IPS-18a (cell line): ENCODE measurements at regions not wholly inside any gene's neighbourhood (a gene's known extent, or its start where the extent isn't known, plus 50 kb on each side); places are given as distances from the start of the nearest gene placed in this dataset.

Source experiments
- H3K27ac ChIP-seq: one replicate; pipeline ENCODE4 v1.5.1; 2013; ENCODE audit warnings: low read length
- H3K27me3 ChIP-seq: one replicate; pipeline ENCODE4 v1.6.1; 2013; ENCODE audit warnings: mild to moderate bottlenecking, low read length; ENCODE audit not compliant: control insufficient read depth, insufficient read depth
- H3K36me3 ChIP-seq: one replicate; pipeline ENCODE4 v1.6.1; 2013; ENCODE audit warnings: low read depth, low read length; ENCODE audit not compliant: control insufficient read depth
- H3K4me1 ChIP-seq: one replicate; pipeline ENCODE4 v1.6.1; 2013; ENCODE audit warnings: low read depth, low read length; ENCODE audit not compliant: control insufficient read depth
- H3K4me3 ChIP-seq: one replicate; pipeline ENCODE4 v1.5.1; 2013; ENCODE audit warnings: low read length
- H3K9ac ChIP-seq: one replicate; pipeline ENCODE4 v1.6.1; 2013; ENCODE audit warnings: mild to moderate bottlenecking, low read length, moderate library complexity
- H3K9me3 ChIP-seq: one replicate; pipeline ENCODE4 v1.6.1; 2013; ENCODE audit warnings: low read depth, low read length; ENCODE audit not compliant: control insufficient read depth

- H3K4me1 ChIP-seq: no peaks in the 10 kb centered on the region
- no peak overlapping the region for H3K27ac ChIP-seq
- H3K27me3 ChIP-seq: no peaks in the 10 kb centered on the region
- H3K4me3 ChIP-seq: no peak overlapping the region
- H3K9me3 ChIP-seq: no peaks in the 10 kb centered on the region
- no peaks in the 10 kb centered on the region for H3K36me3 ChIP-seq
- H3K9ac ChIP-seq: no peak overlapping the region
Observed at GRCh38 chr19:29292562-29292961, 79.6 kb upstream of the UQCRFS1 start.

GRCh38 chr19:29293292-29293691 lies 80.3 kb upstream of the UQCRFS1 start:
- Histone ChIP-seq H3K27me3 (no peaks in the 10 kb centered on the region), H3K36me3 (no peaks in the 10 kb centered on the region), H3K4me3 (no peak overlapping the region), H3K4me1 (no peaks in the 10 kb centered on the region), H3K9me3 (no peaks in the 10 kb centered on the region), H3K9ac (no peak overlapping the region), H3K27ac (no peak overlapping the region)

- H3K4me1 ChIP-seq: no peaks in the 10 kb centered on the region
- no peaks in the 10 kb centered on the region for H3K9me3 ChIP-seq
- H3K4me3 ChIP-seq: no peak overlapping the region
- no peaks in the 10 kb centered on the region for H3K27me3 ChIP-seq
- no peaks in the 10 kb centered on the region for H3K36me3 ChIP-seq
- no peak overlapping the region for H3K27ac ChIP-seq
- no peak overlapping the region for H3K9ac ChIP-seq
Observed at GRCh38 chr19:29293736-29294342, 80.9 kb upstream of the UQCRFS1 start.

- Histone ChIP-seq H3K36me3 (no peaks in the 10 kb centered on the region), H3K9ac (no peak overlapping the region), H3K27ac (no peak overlapping the region), H3K27me3 (no peaks in the 10 kb centered on the region), H3K4me1 (no peaks in the 10 kb centered on the region), H3K9me3 (no peaks in the 10 kb centered on the region), H3K4me3 (no peak overlapping the region)
Observed at GRCh38 chr19:29294343-29294811, 81.4 kb upstream of the UQCRFS1 start.

- no peaks in the 10 kb centered on the region for H3K36me3 ChIP-seq
- no peaks in the 10 kb centered on the region for H3K9me3 ChIP-seq
- no peaks in the 10 kb centered on the region for H3K27me3 ChIP-seq
- no peak overlapping the region for H3K9ac ChIP-seq
- no peak overlapping the region for H3K27ac ChIP-seq
- H3K4me1 ChIP-seq: no peaks in the 10 kb centered on the region
- no peak overlapping the region for H3K4me3 ChIP-seq
Observed at GRCh38 chr19:29295285-29295684, 82.3 kb upstream of the UQCRFS1 start.

GRCh38 chr19:29297381-29297780 lies 84.4 kb upstream of the UQCRFS1 start:
- Histone ChIP-seq H3K27me3 (no peaks in the 10 kb centered on the region), H3K36me3 (no peaks in the 10 kb centered on the region), H3K9ac (no peak overlapping the region), H3K4me1 (no peaks in the 10 kb centered on the region), H3K4me3 (no peak overlapping the region), H3K27ac (no peak overlapping the region), H3K9me3 (no peaks in the 10 kb centered on the region)

GRCh38 chr19:29299416-29300380 lies 86.7 kb upstream of the UQCRFS1 start:
- Histone ChIP-seq H3K27me3 (no peaks in the 10 kb centered on the region), H3K36me3 (no peaks in the 10 kb centered on the region), H3K27ac (no peak overlapping the region), H3K4me3 (no peak overlapping the region), H3K9ac (no peak overlapping the region), H3K9me3 (no peaks in the 10 kb centered on the region), H3K4me1 (no peaks in the 10 kb centered on the region)

- no peaks in the 10 kb centered on the region for H3K4me1 ChIP-seq
- H3K4me3 ChIP-seq: no peak overlapping the region
- H3K9me3 ChIP-seq: no peaks in the 10 kb centered on the region
- H3K36me3 ChIP-seq: no peaks in the 10 kb centered on the region
- no peaks in the 10 kb centered on the region for H3K27me3 ChIP-seq
- H3K27ac ChIP-seq: no peak overlapping the region
- no peak overlapping the region for H3K9ac ChIP-seq
Observed at GRCh38 chr19:29302002-29302928, 89.3 kb upstream of the UQCRFS1 start.

GRCh38 chr19:29303069-29303718 lies 90.2 kb upstream of the UQCRFS1 start:
- Histone ChIP-seq H3K9me3 (no peaks in the 10 kb centered on the region), H3K4me3 (no peak overlapping the region), H3K9ac (no peak overlapping the region), H3K4me1 (no peaks in the 10 kb centered on the region), H3K27ac (no peak overlapping the region), H3K36me3 (no peaks in the 10 kb centered on the region), H3K27me3 (no peaks in the 10 kb centered on the region)

GRCh38 chr19:29303719-29304090 lies 90.8 kb upstream of the UQCRFS1 start:
- Histone ChIP-seq H3K9ac (no peak overlapping the region), H3K9me3 (no peaks in the 10 kb centered on the region), H3K4me3 (no peak overlapping the region), H3K4me1 (peaks cover under 1% of the 10 kb centered on the region), H3K27ac (no peak overlapping the region), H3K27me3 (peaks cover 5% of the 10 kb centered on the region), H3K36me3 (no peaks in the 10 kb centered on the region)

GRCh38 chr19:29305268-29305667 lies 92.3 kb upstream of the UQCRFS1 start:
- Histone ChIP-seq H3K9me3 (no peaks in the 10 kb centered on the region), H3K9ac (no peak overlapping the region), H3K4me1 (peaks cover 15% of the 10 kb centered on the region), H3K27ac (no peak overlapping the region), H3K4me3 (no peak overlapping the region), H3K27me3 (peaks cover 20% of the 10 kb centered on the region), H3K36me3 (no peaks in the 10 kb centered on the region)
